Activated T-cell treated with anti-CD3 and anti-CD28 coated beads for 24 hours (primary cell): ENCODE measurements at regions not wholly inside any gene's neighbourhood (a gene's known extent, or its start where the extent isn't known, plus 50 kb on each side); places are given as distances from the start of the nearest gene placed in this dataset.

Experiments used
- DNase-seq: peaks from one replicate; pipeline ENCODE4 v3.0.0-alpha.2; 2020; ENCODE audit warnings: low read depth

GRCh38 chr20:11833825-11834224 is 83.9 kb upstream of the BTBD3 start:
- DNase-seq: no peak

GRCh38 chr20:11838076-11838636 is 79.5 kb upstream of the BTBD3 start:
- DNase-seq: no peak

- DNase-seq: no peak
Observed at GRCh38 chr20:11841972-11842461, 75.7 kb upstream of the BTBD3 start.

- no peak for DNase-seq
Observed at GRCh38 chr20:11843289-11843688, 74.4 kb upstream of the BTBD3 start.

DNA sequence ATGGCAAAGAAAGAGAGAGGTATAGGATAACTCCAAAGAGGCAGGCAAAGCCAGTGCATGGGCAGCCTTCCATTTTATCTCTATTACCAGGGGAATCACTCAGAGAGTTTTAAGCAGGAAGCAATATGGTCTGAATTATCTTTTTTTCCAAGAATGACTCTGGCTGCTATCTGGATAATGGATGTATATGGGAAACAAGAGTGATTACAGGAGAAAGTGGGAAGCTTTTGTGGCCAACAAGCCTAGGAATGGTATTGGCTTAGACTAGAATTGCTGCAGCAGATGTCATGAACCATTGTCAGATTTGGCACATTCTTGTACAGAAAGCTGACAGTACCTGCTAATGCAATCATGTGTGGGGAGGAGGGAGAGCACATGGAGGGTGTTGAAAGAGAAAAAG is 73.0 kb upstream of the BTBD3 start:
- no peak for DNase-seq

- DNase-seq: no peak
Observed at GRCh38 chr20:11845340-11845739, 72.4 kb upstream of the BTBD3 start.

- no peak for DNase-seq
Observed at GRCh38 chr20:11846131-11846530, 71.6 kb upstream of the BTBD3 start.

GRCh38 chr20:11847827-11848226 is 69.9 kb upstream of the BTBD3 start:
- DNase-seq: no peak

GRCh38 chr20:11849270-11849915 is 68.3 kb upstream of the BTBD3 start:
- no peak for DNase-seq

GRCh38 chr20:11849976-11850670 is 67.6 kb upstream of the BTBD3 start:
- DNase-seq: no peak

DNA sequence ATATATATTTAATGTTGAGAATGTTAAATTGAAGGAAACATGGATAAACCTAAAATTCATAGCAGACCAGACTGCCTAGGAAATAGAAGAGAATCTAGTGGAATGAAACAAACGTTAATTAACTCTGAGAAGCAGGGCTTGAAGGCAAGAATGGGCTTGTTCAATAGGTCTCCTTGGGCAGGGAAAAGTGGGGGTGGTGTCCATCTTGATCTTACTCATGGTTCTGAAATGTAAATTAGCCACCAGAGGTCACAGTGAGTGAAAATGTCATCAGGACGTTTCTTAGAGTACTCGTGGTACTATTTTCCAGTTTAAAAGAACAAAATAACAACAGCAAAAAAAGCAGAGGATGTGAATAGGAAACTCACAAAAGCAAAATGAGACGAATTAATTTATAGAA is 66.8 kb upstream of the BTBD3 start:
- no peak for DNase-seq

- no peak for DNase-seq
Observed at GRCh38 chr20:11851646-11852045, 66.0 kb upstream of the BTBD3 start.

GRCh38 chr20:11852189-11852588 is 65.5 kb upstream of the BTBD3 start:
- DNase-seq: no peak

DNA sequence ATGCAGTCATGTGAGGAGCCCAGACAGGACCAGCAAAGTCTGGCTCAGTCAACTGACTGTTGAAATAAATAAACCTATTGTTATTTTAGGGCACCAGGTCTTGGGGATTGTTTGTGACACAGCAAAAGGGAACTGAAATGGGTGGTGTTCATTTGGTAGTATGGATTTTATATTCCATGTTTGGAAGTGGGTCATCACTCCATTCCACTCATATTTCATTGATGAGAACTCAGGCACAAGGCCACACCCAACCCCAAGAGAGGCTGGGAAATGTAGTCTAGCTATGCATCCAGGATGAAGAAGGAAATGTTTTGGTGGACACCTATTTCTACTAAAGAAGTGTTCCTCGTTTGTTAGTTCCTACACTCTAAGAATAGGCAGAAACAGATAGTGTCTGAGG is 64.9 kb upstream of the BTBD3 start:
- no peak for DNase-seq

- DNase-seq: no peak
Observed at GRCh38 chr20:11853359-11853758, 64.3 kb upstream of the BTBD3 start.

DNA sequence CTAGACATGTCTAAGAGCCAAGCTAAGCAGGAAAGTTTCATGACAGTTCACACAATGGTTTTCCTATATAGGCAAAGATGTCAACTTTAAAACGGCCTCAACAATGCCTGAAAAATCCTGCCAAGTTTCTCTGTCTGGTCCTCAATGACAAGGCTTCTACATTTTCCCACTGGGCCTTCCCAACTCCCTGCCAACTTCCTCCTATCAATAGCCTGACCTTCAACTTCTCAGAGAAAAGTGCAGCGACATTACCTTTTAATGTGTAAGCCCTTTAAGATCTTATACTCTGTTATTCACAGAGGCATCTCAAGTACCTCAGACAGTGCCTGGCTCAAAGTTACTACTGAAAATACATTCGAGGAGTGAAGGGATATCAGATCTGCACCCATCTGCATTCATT is 56.2 kb upstream of the BTBD3 start:
- no peak for DNase-seq

DNA sequence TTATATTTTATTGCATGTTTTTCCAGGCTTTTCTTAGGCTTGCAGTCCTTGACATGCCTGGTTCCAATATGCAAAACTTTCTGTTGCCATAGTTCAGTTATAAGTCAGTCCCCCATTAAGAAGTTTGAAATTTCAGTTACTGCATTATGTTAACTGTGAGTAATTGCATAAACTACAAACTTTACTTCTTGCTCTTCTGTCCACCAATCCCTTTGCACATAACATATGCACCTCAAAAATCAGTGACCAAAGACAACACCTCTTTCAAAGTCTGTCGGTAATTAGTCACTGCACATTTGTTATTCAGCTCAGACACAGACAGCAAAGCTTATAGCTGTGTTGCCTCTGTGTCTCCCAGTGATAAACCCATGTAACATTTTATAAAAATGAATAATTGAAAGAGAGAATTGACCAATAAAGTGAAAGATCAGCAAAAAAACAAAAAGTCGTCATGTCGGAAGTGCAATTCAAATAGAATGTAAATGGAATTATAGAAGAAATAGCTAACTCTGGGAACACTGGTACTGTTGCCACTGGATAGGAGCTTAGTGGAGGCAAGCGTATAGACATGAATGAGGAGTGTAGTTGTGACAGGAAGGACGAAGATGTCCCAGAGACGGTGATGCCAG is 50.3 kb upstream of the BTBD3 start:
- no peak for DNase-seq
